ENCODE measurements at regions not wholly inside any gene's neighbourhood (a gene's known extent, or its start where the extent isn't known, plus 50 kb on each side); places are given as distances from the start of the nearest gene placed in this dataset.

DNA sequence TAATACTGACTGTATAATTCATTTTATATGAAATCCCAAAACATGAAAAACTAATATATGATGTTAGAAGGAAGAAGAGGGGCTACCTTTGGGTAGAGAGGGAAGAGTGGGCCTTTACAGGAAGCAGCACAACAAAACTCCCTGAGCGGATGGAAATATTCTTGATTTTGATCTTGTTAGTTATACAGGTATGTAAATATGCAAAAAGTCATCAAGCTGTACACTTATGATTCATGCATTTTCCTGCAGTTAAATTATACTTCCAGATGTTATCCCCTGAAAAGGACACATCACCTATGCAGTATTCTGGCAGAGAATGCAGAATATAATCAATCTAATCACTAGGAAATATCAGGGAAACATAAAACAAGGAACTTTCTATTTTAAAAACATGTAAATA lies 249.4 kb upstream of the MGAT5 start:
- TF ChIP-seq YY1 (IDR thresholded peaks at IDR 0.05; ENCODE audit: insufficient read depth, insufficient read length) (no peak), ZNF274 (IDR thresholded peaks at IDR 0.05; ENCODE audit: low read depth, low read length) (no peak)
